NB4 (cell line): ENCODE measurements at regions not wholly inside any gene's neighbourhood (a gene's known extent, or its start where the extent isn't known, plus 50 kb on each side); places are given as distances from the start of the nearest gene placed in this dataset.

Source experiments
- CTCF ChIP-seq: IDR thresholded peaks from one replicate; pipeline ENCODE4 v1.5.1; 2012; ENCODE audit warnings: low read depth, low read length
- MAX ChIP-seq: IDR thresholded peaks from 2 replicates; pipeline ENCODE4 v1.6.1; 2011; ENCODE audit warnings: low read depth, low read length
- POLR2A ChIP-seq: IDR thresholded peaks from 2 replicates; pipeline ENCODE4 v1.6.1; 2011; ENCODE audit warnings: mild to moderate bottlenecking; ENCODE audit not compliant: insufficient read length; ENCODE audit errors: extremely low read depth

DNA sequence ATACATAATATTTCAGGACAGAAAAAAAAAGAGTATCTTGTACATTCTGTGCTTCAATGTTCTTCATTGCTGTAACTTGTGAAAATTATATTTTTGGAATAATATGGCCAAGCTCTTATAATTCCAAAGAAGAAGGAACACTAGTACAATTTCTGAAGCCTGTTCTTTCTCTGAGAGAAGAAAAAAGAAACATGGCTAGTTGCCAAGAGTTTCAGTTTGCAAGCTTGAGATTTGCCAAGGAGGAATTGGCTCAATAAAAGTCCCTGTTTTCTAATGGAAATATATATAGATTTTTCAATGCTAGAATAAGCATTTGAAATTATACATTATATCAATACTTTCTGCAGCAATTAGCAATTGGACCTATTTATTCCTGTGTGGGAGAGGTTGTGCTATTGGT is 285.2 kb upstream of the NEGR1 start:
- no peak for TF ChIP-seq POLR2A
- no peak for TF ChIP-seq CTCF
- TF ChIP-seq MAX, result no peak
